ENCODE measurements at regions not wholly inside any gene's neighbourhood (a gene's known extent, or its start where the extent isn't known, plus 50 kb on each side); places are given as distances from the start of the nearest gene placed in this dataset.

GRCh38 chr10:78968300-78968942 is 100.3 kb upstream of the ZMIZ1 start:
- peaks cover 4 to 23% (median 16%) of the 10 kb centered on the region in 5 donors for H3K4me1 ChIP-seq (ENCODE audit: control insufficient read depth in 5 of 5, insufficient read depth in 5 of 5, low read length in 5 of 5)
- no peak overlapping the region for H3K9ac ChIP-seq (ENCODE audit: insufficient read depth in 1 of 2, low read length in 2 of 2)
- H3K27ac ChIP-seq (ENCODE audit: low read depth in 1 of 2, low read length in 1 of 2), result no peak overlapping the region
- TF ChIP-seq CTCF (IDR thresholded peaks at IDR 0.05; ENCODE audit: control extremely low read depth, extremely low read depth), result no peak
- H3K36me3 ChIP-seq (ENCODE audit: control insufficient read depth in 4 of 4, insufficient read depth in 4 of 4, low read length in 4 of 4), result no peaks in the 10 kb centered on the region
- no peak overlapping the region for H3K4me3 ChIP-seq
- WGBS, 2 donors, result 94 to 97% methylated on average over 9 of the region's 9 CpGs
- ATAC-seq (ENCODE audit: insufficient read depth, low FRiP score) (no peak), DNase-seq (no peak)
- H3K27me3 ChIP-seq (ENCODE audit: control insufficient read depth in 3 of 3, insufficient read depth in 3 of 3, low read length in 2 of 3), result no peaks in the 10 kb centered on the region
- no peaks in the 10 kb centered on the region for H3K9me3 ChIP-seq (ENCODE audit: control insufficient read depth in 4 of 4, insufficient read depth in 3 of 4, low read length in 3 of 4)

GRCh38 chr10:78968943-78969342 is 99.8 kb upstream of the ZMIZ1 start:
- Histone ChIP-seq H3K4me1 (ENCODE audit: control insufficient read depth in 5 of 5, insufficient read depth in 5 of 5, low read length in 5 of 5) (peaks cover 4 to 23% (median 16%) of the 10 kb centered on the region in 5 donors), H3K4me3 (no peak overlapping the region), H3K27ac (ENCODE audit: low read depth in 1 of 2, low read length in 1 of 2) (peak overlapping the region in 1 of 2 donors; percentile 8), H3K9me3 (ENCODE audit: control insufficient read depth in 4 of 4, insufficient read depth in 3 of 4, low read length in 3 of 4) (no peaks in the 10 kb centered on the region), H3K36me3 (ENCODE audit: control insufficient read depth in 4 of 4, insufficient read depth in 4 of 4, low read length in 4 of 4) (no peaks in the 10 kb centered on the region), H3K9ac (ENCODE audit: insufficient read depth in 1 of 2, low read length in 2 of 2) (no peak overlapping the region), H3K27me3 (ENCODE audit: control insufficient read depth in 3 of 3, insufficient read depth in 3 of 3, low read length in 2 of 3) (no peaks in the 10 kb centered on the region)
- DNase-seq (no peak), ATAC-seq (ENCODE audit: insufficient read depth, low FRiP score) (no peak)
- TF ChIP-seq CTCF (IDR thresholded peaks at IDR 0.05; ENCODE audit: control extremely low read depth, extremely low read depth), result no peak
- 87% methylated on average over 3 of the region's 3 CpGs for WGBS, 2 donors

GRCh38 chr10:78969719-78970118 is 99.0 kb upstream of the ZMIZ1 start:
- no peak overlapping the region for H3K27ac ChIP-seq (ENCODE audit: low read depth in 1 of 2, low read length in 1 of 2)
- 85 to 95% methylated on average over 10 of the region's 10 CpGs for WGBS, 2 donors
- H3K36me3 ChIP-seq (ENCODE audit: control insufficient read depth in 4 of 4, insufficient read depth in 4 of 4, low read length in 4 of 4), result no peaks in the 10 kb centered on the region
- H3K27me3 ChIP-seq (ENCODE audit: control insufficient read depth in 3 of 3, insufficient read depth in 3 of 3, low read length in 2 of 3), result no peaks in the 10 kb centered on the region
- TF ChIP-seq CTCF (IDR thresholded peaks at IDR 0.05; ENCODE audit: control extremely low read depth, extremely low read depth), result no peak
- peaks cover 4 to 28% (median 16%) of the 10 kb centered on the region in 5 donors for H3K4me1 ChIP-seq (ENCODE audit: control insufficient read depth in 5 of 5, insufficient read depth in 5 of 5, low read length in 5 of 5)
- ATAC-seq (ENCODE audit: insufficient read depth, low FRiP score), result no peak
- no peak for DNase-seq
- H3K9me3 ChIP-seq (ENCODE audit: control insufficient read depth in 4 of 4, insufficient read depth in 3 of 4, low read length in 3 of 4), result no peaks in the 10 kb centered on the region
- H3K4me3 ChIP-seq, result no peak overlapping the region
- no peak overlapping the region for H3K9ac ChIP-seq (ENCODE audit: insufficient read depth in 1 of 2, low read length in 2 of 2)

- H3K27ac ChIP-seq (ENCODE audit: low read depth in 1 of 2, low read length in 1 of 2), result no peak overlapping the region
- no peaks in the 10 kb centered on the region for H3K36me3 ChIP-seq (ENCODE audit: control insufficient read depth in 4 of 4, insufficient read depth in 4 of 4, low read length in 4 of 4)
- WGBS, 2 donors, result 91 to 93% methylated on average over 10 of the region's 10 CpGs
- no peak overlapping the region for H3K4me3 ChIP-seq
- H3K9ac ChIP-seq (ENCODE audit: insufficient read depth in 1 of 2, low read length in 2 of 2), result no peak overlapping the region
- TF ChIP-seq CTCF (IDR thresholded peaks at IDR 0.05; ENCODE audit: control extremely low read depth, extremely low read depth), result no peak
- no peak for DNase-seq
- no peaks in the 10 kb centered on the region for H3K27me3 ChIP-seq (ENCODE audit: control insufficient read depth in 3 of 3, insufficient read depth in 3 of 3, low read length in 2 of 3)
- H3K9me3 ChIP-seq (ENCODE audit: control insufficient read depth in 4 of 4, insufficient read depth in 3 of 4, low read length in 3 of 4), result no peaks in the 10 kb centered on the region
- peaks cover 4 to 28% (median 18%) of the 10 kb centered on the region in 5 donors for H3K4me1 ChIP-seq (ENCODE audit: control insufficient read depth in 5 of 5, insufficient read depth in 5 of 5, low read length in 5 of 5)
- ATAC-seq (ENCODE audit: insufficient read depth, low FRiP score), result no peak
Measured at GRCh38 chr10:78970261-78970660, 98.5 kb upstream of the ZMIZ1 start.

Data from lung (tissue), 11 donors.